SH-SY5Y (cell line): ENCODE measurements at regions not wholly inside any gene's neighbourhood (a gene's known extent, or its start where the extent isn't known, plus 50 kb on each side); places are given as distances from the start of the nearest gene placed in this dataset.

ENCODE experiments used
- GATA2 ChIP-seq: IDR thresholded peaks from 2 replicates; pipeline ENCODE4 v1.6.1; 2011; ENCODE audit warnings: mild to moderate bottlenecking, low read depth, low read length
- GATA3 ChIP-seq: IDR thresholded peaks from 2 replicates; pipeline ENCODE4 v1.6.1; 2011; ENCODE audit warnings: low read depth, mild to moderate bottlenecking, low read length, moderate library complexity

DNA sequence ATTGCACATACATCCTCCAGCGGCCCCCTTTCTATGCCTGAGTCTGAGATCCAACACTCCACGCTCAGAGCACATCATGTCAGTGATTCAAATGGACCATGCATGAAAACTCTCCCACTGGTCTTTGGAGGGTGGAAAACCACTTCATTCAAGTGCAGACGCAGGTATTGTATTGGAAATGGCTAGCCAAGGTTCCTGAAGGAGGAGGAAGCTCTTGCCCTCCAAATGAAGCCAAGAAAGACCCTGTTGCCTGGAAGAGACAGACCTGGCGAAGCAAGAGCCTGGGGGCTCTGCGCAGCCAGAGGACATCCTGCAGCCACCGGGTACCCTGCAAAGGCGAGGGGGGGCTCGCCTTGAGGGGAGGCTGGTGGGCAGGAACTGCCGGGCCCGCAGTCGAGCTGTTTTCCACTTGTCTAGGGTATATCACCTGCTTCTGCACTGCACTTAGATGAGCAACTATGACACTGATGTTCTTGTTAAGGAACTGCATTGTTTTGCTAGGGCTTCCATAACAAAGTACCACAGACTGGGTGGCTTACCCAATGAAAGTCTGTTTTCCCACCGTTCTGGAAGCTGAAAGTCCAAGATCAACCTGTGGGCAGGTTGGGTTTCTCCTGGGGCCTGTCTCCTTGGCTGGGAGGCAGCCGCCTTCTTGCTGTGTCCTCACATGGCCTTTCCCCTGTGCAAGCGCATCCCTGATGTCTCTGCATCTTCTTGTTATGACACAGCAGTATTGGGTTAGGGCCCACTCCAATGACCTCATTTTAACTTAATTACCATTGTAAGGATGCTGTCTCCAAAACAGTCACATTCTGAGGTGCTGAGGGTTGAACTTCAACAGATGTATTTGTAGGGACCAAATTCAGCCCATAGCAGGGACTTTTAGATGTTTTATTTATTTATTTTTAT is 233.4 kb downstream of the ARHGAP12 start:
- TF ChIP-seq GATA2, result no peak
- TF ChIP-seq GATA3, result no peak
